ENCODE measurements at regions not wholly inside any gene's neighbourhood (a gene's known extent, or its start where the extent isn't known, plus 50 kb on each side); places are given as distances from the start of the nearest gene placed in this dataset.

DNA sequence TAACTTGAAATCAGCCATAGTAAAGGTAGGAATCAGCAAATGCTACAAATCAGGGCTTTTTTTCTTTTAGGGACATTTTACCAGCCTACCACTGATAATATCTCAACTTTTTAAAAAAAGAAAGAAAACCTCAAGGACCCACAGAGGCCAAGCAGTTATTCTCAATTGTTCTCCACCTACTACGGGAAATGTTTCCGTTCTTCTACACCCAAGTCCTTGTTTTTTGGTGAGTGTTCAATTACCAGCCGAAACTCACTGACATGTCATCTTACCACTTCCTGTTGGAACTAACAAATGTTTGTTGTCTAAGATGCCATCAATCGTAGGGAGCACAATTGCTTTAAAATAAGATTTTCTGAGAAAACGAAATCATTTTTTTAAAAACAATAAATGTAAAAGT lies 50.2 kb upstream of the CDK1 start:
- no peak for DNase-seq

DNA sequence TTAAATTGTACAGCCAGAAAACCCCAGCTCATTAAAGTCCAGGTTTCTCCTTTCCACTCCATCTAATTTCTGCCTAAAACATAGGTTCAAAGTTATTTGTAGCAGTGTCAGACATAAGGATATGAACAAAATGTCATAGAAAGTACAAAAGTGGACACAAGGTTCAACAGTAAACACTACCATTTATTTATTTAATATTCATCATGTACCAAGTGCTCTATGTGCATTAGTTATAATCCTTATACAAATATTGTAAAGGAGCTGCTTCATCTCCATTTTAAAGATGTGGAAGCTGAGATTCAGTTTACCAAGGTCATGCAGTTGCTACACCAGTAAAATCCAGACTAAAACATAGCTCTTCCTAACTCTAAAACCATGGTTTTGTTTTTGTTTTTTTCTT lies 52.0 kb upstream of the CDK1 start:
- DNase-seq = no peak

DNA sequence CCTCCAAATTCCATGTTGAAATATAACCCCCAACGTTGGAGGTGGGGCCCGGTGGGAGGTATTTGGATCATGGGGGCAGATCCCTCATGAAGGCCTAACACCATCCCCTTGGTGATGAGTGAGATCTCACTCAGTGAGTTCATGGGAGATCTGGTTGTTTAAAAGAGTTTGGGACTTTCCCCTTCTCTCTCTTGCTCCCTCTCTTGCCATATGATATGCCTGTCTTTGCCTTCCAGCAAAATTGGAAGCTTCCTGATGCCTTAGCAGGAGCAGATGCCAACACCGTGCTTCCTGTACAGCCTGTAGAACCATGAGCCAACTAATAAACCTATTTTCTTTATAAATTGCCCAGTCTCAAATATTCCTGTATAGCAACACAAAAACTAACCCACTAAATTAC lies 55.7 kb upstream of the CDK1 start:
- no peak for DNase-seq

DNA sequence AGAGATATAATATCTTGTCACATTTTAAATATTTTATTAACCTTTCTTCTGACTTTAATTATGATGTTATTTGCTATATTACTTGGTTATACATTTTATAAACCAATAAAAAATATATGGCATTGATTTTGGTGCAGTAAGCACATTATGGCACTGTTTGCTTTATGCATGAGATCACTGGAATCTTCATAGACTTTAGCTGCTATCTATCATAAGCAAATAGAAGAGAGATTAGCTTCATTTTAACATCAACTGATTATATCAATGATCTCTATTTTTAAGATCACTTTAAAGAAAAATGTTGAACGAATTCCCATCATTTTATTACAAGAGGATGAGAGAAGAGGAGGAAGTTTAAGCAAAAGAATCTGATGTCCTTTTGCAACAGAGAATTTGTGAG lies 58.6 kb upstream of the CDK1 start:
- DNase-seq = no peak

DNA sequence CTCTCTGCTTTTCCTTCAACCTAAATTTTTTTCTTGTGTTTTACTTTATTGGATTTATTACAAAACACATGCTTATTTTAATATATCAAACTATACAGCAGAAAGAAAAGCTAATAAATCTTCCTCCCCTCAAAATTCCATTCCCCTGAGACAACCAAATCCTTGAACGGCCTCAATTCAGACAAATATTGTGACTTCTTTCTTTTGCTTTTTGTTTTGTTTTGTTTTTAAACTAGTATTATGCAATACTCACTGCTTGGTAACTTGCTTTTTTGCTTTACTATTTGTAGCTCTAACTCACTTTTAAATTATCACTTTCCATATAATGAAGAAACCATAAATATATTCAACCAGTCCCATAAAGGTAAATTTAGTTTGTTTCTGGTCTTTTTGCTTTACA lies 59.4 kb upstream of the CDK1 start:
- DNase-seq = no peak

DNA sequence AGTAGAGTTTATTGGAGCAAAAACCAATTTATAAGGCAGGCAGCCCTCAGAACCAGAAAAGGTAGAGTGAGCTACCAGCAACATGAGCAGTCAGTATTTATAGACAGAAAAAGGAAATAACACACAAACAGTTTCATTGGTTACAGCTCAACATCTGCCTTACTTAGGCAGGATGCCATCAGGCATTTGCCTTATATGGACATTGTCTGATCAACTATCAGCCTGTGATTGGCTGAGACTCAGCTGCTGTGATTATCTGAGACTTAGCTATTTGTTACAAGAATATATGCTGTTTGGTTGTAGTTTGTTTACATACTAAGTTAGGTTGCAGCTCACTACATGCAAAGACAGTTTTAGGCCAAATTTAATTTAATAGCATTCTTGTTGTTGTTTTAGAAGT lies 60.4 kb upstream of the CDK1 start:
- DNase-seq = no peak

DNA sequence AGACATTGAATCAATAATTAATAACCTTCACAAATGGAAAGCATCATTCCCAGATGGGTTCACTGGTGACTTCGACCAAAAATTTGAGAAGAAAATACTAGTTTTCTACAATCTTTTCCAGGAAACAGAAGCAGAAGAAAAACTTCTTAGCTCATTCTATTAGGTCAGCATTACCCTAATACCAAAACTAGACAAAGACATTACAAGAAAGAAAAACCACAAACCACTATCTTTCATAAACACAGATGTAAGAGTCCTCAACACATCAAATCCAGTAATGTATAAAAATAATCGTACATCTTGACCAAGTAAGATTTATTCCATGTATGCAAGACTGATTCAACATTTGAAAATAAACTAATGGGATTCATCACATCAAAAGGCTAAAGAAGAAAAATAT lies 64.0 kb upstream of the CDK1 start:
- no peak for DNase-seq

DNA sequence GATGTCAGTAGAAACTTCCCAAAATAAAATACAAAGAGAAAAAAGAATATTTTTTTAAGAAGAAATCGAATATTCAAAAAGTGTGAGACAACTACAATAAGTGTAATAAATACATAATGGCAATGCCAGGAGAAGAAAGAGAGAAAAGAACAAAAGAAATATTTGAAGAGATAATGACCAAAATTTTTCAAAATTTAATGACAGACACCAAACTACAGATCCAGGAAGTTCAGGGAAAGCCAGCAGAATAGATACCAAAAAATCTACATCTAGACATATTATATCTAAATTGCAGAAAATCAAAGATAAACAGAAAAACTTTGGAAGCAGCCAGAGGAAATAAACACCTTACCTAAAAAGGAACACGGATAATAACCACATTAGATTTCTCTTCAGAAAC lies 66.8 kb upstream of the CDK1 start:
- DNase-seq = no peak

DNA sequence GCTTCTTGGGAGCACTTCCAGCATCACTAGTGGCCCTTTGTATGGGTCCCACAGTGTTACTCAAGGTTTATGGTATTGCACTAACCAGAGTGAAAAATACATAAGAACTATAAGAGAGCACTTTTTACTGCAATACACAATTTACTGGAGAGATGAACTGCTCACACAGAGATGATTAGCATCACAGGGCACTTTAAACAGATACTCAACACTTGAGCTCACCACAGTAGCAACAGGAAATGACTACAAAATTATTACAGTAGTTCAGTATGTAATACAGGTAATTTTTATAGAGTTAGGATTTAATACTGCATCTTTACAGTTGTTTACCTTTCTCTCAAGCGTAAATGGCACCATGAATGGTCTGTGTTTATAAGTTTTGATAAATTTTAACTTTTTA lies 68.2 kb upstream of the CDK1 start:
- DNase-seq = no peak

DNA sequence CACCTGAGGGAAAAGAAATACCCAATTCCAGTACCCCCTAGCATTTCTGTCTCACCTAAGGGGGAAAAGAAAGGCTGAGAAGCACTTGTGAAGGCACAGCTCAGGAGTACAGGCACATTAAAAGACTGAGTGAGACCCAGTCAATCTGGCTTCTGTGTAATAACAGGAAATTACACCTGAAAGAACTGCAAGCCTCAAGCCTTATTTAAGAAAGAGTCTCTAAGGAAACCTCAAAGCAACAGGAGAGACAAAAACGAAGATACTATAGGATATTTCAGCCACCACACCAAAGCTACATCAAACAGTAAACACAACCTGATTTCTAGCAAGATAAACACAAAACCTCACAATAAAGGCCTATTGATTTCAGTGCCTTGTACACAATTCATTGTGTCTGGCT lies 69.6 kb upstream of the CDK1 start:
- no peak for DNase-seq

DNA sequence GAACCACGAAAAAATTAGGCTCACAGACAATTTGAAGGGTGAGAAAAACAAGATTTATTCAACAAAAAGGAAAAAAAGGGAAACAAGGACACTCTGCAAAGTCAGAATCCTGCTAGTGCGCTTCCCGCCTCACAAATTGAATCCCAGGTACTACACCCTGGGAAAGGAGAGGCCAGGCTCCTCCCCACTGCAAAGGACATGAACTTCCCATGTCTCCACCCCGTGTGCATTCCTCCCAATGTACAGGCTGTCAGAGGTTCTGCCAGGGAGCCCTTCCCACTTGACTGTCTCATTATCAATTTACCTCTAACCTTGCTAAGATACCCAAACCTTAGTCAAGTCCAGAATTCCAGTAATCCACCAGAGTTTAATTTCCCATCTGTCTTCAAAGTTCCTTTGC lies 70.4 kb upstream of the CDK1 start:
- DNase-seq = no peak

DNA sequence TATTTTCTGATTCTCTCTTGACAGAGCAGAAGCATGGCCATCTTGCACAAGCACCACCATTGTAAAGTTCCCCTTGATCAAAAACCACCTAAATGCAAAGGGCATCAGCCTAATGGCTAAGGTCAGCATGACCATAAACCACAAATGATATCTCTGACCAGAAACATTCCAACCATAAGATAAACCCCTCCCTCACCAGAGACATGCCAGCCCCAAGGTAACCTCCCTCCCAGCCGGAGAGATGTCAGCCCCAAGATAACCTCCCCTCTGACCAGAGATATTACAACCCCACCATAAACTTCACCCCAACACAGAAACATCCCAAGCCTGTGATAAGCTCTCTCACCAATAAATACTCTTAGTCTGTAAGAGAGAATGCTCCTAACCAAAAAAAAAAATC lies 72.1 kb upstream of the CDK1 start:
- DNase-seq = no peak

DNA sequence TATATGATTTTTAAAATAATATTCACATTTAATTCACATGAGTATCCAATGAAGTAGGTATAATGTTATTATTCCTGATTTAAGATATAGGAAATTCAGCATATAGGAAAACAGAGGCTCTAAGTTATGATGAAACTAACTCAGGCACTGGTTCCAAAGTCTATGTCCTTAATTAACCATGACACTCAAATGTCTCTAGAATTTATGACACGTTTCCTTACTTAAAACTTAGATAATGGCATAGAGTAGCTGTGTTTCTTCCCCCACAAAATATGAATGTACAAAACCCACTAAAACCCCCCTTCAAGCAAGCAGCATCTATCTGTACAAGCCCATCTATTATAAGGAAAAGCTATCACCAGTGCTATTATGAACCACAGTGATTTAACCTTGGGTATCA lies 72.9 kb upstream of the CDK1 start:
- DNase-seq = no peak

DNA sequence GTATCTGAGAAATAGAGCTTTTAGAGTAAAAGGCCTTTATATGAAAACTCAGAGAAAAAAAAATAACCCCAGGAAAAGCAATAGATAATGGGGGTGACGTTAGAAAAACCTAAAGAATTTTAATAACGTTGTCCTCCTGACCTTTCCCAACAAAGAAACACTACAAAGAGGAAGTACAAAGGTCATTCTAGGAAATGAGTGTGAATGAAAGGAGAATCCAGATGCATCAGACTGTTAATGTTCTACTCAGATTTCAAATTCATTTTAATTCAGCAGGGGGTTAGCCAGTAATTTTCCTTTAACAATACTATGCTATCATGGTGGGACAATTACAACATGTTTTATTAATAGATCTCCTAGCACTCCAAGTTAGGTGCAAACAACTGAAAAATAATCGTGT lies 73.8 kb upstream of the CDK1 start:
- no peak for DNase-seq

DNA sequence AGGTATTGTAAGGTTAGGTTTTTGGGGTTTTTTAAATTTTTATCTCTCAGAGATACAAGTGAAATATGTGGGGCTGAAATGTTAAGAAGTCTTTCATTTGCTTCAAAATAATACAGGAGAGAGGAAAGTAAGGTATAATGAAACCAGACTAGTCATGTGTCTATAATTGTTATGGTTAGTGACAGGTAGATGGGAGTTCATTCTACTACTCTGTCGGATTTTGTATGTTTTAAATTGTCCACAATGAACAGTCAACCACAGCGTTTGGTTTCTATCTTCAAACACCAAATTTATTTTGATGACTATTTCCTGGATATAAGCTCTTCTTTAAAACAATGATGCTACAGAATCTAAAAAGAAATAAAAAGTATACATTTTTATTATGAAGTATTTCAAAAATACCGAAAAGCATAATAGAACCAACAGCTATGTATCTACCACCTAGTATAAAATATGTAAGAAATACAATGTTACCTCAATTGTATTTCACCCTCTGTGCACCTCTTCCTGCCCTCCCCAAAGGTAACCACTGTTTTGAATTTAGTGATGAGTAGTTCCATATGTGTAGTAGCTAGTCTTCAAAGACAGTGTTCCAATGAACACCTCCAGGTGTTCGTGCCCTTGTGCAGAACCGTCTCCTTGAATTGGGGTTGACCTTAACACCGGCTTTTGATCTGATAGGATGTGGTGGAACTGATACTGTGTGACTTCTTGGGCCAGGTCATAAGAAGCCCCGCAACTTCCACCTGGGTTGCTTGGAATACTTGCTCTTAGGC lies 74.8 kb upstream of the CDK1 start:
- no peak for DNase-seq

DNA sequence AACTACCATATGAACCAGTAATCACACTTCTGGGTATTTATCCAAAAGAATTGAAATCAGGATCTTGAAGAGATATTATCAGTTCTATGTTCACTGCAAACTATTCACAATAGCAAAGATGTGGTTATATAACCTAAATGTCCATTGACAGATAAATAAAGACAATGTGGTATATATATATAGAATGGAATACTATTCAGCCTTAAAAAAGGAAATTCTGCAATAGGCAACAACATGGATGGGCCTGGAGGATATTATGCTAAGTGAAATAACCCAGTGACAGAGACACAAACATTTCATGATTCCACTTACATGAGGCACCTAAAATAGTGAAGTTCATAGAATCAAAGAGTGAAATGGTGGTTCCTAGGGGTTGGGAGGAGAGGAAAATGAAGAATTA lies 90.6 kb upstream of the CDK1 start:
- DNase-seq = no peak

DNA sequence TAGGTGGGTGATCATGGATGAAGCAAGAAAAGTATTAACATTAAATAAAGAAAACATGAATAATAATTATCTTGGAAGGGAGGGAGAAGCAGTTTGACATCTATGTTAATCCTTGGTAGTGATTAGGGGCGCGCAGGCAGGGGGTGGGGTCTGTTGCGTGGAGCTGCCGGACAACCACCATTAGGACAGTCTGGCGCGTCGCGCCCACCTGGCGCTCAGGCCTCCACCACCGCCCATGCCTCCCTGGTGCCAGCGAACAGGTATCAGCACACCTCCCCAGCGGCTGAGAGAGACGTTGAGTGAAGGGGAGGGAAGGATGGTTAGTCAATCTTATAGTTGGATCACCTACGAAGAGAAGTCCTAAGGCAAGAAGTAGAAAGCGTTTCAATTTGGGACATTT lies 94.2 kb upstream of the CDK1 start:
- no peak for DNase-seq

DNA sequence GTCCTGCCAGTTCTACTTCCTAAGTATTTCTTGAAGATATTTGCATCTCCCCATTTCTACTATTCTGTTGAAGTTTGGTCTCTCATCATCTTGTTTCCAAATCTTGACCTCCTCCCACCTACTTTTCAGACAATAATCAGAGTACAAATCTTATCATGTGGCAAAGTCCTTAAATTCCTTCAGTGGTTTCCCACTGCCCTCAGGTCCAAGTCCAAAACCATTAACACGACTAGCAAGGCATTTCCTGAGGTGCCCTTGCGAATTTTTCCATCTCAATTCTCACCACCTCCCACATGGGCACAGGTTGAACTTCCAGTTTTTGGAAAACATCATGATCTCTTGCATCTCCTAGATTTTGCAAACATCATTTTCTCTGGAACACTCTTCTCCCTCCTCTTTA lies 97.2 kb upstream of the CDK1 start:
- no peak for DNase-seq

DNA sequence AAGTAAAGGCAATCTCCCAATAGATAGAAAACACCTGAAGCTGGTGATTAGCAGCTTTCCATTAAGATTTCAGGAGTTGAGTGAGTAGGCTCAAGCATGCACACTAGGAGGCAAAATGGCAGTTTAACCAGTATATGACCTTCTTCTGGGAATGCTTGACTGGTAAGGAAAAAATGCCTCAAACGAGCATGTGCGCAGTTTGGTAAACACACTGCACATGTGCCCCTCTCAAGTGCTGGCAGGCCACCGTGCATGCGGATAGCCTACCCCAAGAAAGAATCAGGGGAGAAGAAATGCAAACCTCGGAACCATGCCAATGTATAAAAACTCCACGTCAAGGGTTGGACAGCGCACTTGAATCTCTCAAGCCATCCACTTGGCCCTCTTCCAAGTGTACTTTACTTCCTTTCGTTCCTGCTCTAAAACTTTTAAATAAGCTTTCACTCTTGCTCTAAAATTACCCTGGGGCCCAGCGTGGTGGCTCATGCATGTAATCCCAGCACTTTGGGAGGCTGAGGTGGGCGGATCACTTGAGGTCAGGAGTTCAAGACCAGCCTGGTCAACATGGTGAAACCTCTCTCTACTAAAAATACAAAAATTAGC lies 98.8 kb upstream of the CDK1 start:
- no peak for DNase-seq

DNA sequence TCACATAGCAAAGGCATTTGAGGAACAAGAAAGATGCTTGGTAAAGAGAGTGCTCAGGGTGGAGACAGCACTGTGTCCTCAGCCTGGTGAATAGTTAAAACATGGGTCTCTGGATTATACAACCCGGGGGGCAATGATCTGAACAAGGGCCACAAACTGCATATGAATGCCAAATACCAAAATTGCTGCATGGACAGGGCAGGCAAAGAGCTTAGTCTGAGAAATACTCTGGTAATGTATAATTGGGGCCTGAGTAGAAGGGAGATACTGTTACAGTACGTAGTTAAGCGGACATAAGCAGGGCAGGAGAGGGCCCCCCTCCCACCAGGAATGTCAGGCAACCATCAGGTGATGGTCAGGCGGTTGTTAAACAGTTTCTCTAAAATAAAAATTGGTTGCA lies 99.3 kb upstream of the CDK1 start:
- DNase-seq = no peak

DNA sequence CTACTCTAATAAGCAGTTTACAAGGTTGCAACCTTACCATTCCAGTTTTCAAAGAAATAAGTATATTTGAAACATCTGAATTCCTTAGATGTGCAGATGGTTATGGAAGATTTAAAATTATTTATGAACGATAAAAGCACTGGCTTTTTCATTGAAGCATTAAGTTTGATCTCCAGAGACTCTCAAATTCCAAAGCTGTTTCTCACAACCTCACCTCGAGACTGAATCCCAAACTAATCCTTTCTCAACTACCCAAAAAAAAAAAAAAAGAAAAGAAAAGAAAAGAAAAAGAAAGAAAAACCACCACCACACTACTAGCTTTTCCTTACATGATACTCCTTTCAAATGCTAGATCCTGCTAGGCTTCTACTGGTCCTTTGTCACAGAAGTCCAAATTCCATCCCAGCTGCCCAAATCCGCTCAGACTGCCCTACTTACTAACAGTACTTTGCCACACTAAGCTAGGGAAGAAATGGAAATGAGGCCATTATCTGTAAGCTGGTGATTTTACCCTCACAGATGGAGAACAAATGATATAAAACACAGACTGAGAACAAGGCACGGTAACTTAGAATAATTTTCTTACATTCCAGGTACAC lies 100.6 kb upstream of the CDK1 start:
- no peak for DNase-seq

DNA sequence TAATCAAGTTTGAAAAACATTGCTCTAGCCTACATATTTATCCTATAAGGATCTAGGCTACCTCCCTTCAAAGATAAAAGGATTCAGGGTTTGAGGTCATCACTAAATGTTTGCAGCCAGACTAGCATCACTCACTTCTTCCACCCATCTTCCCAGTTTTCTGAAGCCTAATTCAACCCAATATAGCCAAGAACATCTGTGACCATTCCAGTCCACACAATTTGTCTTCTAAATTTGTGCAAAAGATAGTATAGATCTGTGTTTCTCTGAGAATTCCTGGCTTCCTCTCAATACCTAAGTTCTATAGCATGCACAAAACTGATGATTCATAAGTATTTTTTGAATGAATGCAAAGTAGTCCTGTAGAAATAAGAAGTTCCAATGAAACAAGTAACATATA lies 103.0 kb upstream of the CDK1 start:
- DNase-seq = no peak

DNA sequence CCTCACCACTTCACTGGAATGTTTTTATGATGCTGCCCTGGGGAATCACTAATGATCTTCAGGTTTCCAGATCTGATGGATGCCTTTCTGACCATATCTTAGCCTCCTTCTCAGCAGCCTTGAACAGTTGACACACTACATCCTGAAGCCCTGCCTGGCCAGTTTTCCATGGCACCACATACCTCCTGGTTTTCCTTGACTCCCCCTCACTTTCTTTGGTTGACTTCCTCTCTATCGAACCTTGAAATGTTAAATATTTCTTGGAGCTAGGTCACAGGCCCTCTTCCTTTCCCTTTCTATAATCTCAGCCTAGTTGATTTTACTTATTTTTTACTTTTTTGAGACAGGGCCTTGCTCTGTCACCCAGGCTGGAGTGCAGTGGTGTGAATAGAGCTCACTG lies 108.8 kb upstream of the CDK1 start:
- no peak for DNase-seq

DNA sequence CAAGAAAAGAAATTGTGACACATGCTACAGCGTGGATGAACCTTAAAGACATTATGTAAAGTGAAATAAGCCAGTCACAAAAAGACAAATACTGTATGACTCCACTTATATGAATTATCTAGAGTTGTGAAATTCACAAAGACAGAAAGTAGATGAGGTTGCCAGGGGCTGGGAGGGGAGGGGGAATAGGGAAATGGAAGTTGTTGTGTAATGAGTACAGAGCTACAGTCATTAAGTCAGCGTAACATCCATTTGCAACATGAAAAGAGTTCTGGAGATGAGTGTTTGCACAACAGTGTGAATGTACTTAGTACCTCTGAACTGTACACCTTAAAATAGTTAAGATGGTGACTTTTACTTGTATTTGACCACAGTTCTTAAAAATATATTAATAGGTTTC lies 112.1 kb upstream of the CDK1 start:
- DNase-seq = no peak
